ENCODE measurements at regions not wholly inside any gene's neighbourhood (a gene's known extent, or its start where the extent isn't known, plus 50 kb on each side); places are given as distances from the start of the nearest gene placed in this dataset.
A peak's percentile ranks its signal among the peaks of the same experiment; 100 is the strongest.

- Histone ChIP-seq H3K27me3 (ENCODE audit: insufficient read depth, low read length, poor library complexity) (no peaks in the 10 kb centered on the region), H3K4me1 (ENCODE audit: insufficient read depth, low read length) (no peaks in the 10 kb centered on the region), H3K4me3 (ENCODE audit: low read depth in 1 of 2, low read length in 2 of 2) (no peak overlapping the region), H3K9me3 (ENCODE audit: insufficient read depth, low read length, severe bottlenecking) (no peaks in the 10 kb centered on the region), H3K27ac (ENCODE audit: low read length) (no peak overlapping the region), H3K79me2 (ENCODE audit: insufficient read depth, low read length) (no peaks in the 10 kb centered on the region), H3K36me3 (ENCODE audit: insufficient read depth, low read length) (no peaks in the 10 kb centered on the region), H3K9ac (ENCODE audit: low read depth, low read length) (no peak overlapping the region), H4K20me1 (ENCODE audit: insufficient read depth, low read length) (no peaks in the 10 kb centered on the region), H2AFZ (ENCODE audit: low read depth, low read length) (no peak overlapping the region; the same call in 1 of the 2 replicates), H3K4me2 (ENCODE audit: insufficient read depth, low read length) (no peak overlapping the region)
- ATAC-seq (ENCODE audit: insufficient read depth, low read depth) (peak; percentile 42; the same call in 1 of the 3 replicates), DNase-seq (no peak)
- TF ChIP-seq EZH2 (IDR thresholded peaks at IDR 0.05; ENCODE audit: borderline replicate concordance, low read depth, low read length, severe bottlenecking), result no peak
- TF ChIP-seq, protein P1, sequence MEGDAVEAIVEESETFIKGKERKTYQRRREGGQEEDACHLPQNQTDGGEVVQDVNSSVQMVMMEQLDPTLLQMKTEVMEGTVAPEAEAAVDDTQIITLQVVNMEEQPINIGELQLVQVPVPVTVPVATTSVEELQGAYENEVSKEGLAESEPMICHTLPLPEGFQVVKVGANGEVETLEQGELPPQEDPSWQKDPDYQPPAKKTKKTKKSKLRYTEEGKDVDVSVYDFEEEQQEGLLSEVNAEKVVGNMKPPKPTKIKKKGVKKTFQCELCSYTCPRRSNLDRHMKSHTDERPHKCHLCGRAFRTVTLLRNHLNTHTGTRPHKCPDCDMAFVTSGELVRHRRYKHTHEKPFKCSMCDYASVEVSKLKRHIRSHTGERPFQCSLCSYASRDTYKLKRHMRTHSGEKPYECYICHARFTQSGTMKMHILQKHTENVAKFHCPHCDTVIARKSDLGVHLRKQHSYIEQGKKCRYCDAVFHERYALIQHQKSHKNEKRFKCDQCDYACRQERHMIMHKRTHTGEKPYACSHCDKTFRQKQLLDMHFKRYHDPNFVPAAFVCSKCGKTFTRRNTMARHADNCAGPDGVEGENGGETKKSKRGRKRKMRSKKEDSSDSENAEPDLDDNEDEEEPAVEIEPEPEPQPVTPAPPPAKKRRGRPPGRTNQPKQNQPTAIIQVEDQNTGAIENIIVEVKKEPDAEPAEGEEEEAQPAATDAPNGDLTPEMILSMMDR (IDR thresholded peaks at IDR 0.05; ENCODE audit: borderline replicate concordance, extremely low read depth, low read length, poor library complexity, severe bottlenecking), result no peak
These were observed 239.5 kb upstream of the DCN start for GRCh38 chr12:91422127-91422526.

- ATAC-seq (ENCODE audit: insufficient read depth, low read depth), result no peak
- H4K20me1 ChIP-seq (ENCODE audit: insufficient read depth, low read length), result no peaks in the 10 kb centered on the region
- H3K27ac ChIP-seq (ENCODE audit: low read length), result no peak overlapping the region
- no peak for DNase-seq
- H3K79me2 ChIP-seq (ENCODE audit: insufficient read depth, low read length), result no peaks in the 10 kb centered on the region
- H3K36me3 ChIP-seq (ENCODE audit: insufficient read depth, low read length), result no peaks in the 10 kb centered on the region
- no peaks in the 10 kb centered on the region for H3K9me3 ChIP-seq (ENCODE audit: insufficient read depth, low read length, severe bottlenecking)
- no peak for TF ChIP-seq EZH2 (IDR thresholded peaks at IDR 0.05; ENCODE audit: borderline replicate concordance, low read depth, low read length, severe bottlenecking)
- TF ChIP-seq, protein P1 (IDR thresholded peaks at IDR 0.05; ENCODE audit: borderline replicate concordance, extremely low read depth, low read length, poor library complexity, severe bottlenecking), result no peak
- no peaks in the 10 kb centered on the region for H3K27me3 ChIP-seq (ENCODE audit: insufficient read depth, low read length, poor library complexity)
- H3K4me2 ChIP-seq (ENCODE audit: insufficient read depth, low read length), result no peak overlapping the region
- no peak overlapping the region for H3K4me3 ChIP-seq (ENCODE audit: low read depth in 1 of 2, low read length in 2 of 2)
- H2AFZ ChIP-seq (ENCODE audit: low read depth, low read length), result no peak overlapping the region
- H3K4me1 ChIP-seq (ENCODE audit: insufficient read depth, low read length), result no peaks in the 10 kb centered on the region
- no peak overlapping the region for H3K9ac ChIP-seq (ENCODE audit: low read depth, low read length)
These were observed 237.2 kb upstream of the DCN start for GRCh38 chr12:91419809-91420208.

GRCh38 chr12:91418221-91419090 lies 235.8 kb upstream of the DCN start:
- DNase-seq (no peak), ATAC-seq (ENCODE audit: insufficient read depth, low read depth) (no peak)
- no peak overlapping the region for H3K4me2 ChIP-seq (ENCODE audit: insufficient read depth, low read length)
- no peak for TF ChIP-seq EZH2 (IDR thresholded peaks at IDR 0.05; ENCODE audit: borderline replicate concordance, low read depth, low read length, severe bottlenecking)
- TF ChIP-seq, protein P1 (IDR thresholded peaks at IDR 0.05; ENCODE audit: borderline replicate concordance, extremely low read depth, low read length, poor library complexity, severe bottlenecking), result no peak
- H3K79me2 ChIP-seq (ENCODE audit: insufficient read depth, low read length), result no peaks in the 10 kb centered on the region
- H3K4me1 ChIP-seq (ENCODE audit: insufficient read depth, low read length), result no peaks in the 10 kb centered on the region
- no peaks in the 10 kb centered on the region for H3K27me3 ChIP-seq (ENCODE audit: insufficient read depth, low read length, poor library complexity)
- H4K20me1 ChIP-seq (ENCODE audit: insufficient read depth, low read length), result no peaks in the 10 kb centered on the region
- no peaks in the 10 kb centered on the region for H3K36me3 ChIP-seq (ENCODE audit: insufficient read depth, low read length)
- no peaks in the 10 kb centered on the region for H3K9me3 ChIP-seq (ENCODE audit: insufficient read depth, low read length, severe bottlenecking)
- H3K9ac ChIP-seq (ENCODE audit: low read depth, low read length), result no peak overlapping the region
- no peak overlapping the region for H3K27ac ChIP-seq (ENCODE audit: low read length)
- no peak overlapping the region for H2AFZ ChIP-seq (ENCODE audit: low read depth, low read length)
- H3K4me3 ChIP-seq (ENCODE audit: low read depth in 1 of 2, low read length in 2 of 2), result no peak overlapping the region
